22Rv1 (cell line): ENCODE measurements at regions not wholly inside any gene's neighbourhood (a gene's known extent, or its start where the extent isn't known, plus 50 kb on each side); places are given as distances from the start of the nearest gene placed in this dataset.

Source experiments
- CTCF ChIP-seq: fragments of 450-650 bp; IDR thresholded peaks from 2 replicates; pipeline ENCODE4 v1.5.1; 2017; ENCODE audit warnings: mild to moderate bottlenecking
- ZFX ChIP-seq: fragments of 450-650 bp; IDR thresholded peaks from 2 replicates; pipeline ENCODE4 v1.6.1; 2017; ENCODE audit warnings: antibody characterized with exemption, borderline replicate concordance

GRCh38 chr12:39224971-39225370 lies 217.9 kb downstream of the KIF21A start:
- TF ChIP-seq CTCF (no peak), ZFX (no peak)
